ENCODE measurements at regions not wholly inside any gene's neighbourhood (a gene's known extent, or its start where the extent isn't known, plus 50 kb on each side); places are given as distances from the start of the nearest gene placed in this dataset.

DNA sequence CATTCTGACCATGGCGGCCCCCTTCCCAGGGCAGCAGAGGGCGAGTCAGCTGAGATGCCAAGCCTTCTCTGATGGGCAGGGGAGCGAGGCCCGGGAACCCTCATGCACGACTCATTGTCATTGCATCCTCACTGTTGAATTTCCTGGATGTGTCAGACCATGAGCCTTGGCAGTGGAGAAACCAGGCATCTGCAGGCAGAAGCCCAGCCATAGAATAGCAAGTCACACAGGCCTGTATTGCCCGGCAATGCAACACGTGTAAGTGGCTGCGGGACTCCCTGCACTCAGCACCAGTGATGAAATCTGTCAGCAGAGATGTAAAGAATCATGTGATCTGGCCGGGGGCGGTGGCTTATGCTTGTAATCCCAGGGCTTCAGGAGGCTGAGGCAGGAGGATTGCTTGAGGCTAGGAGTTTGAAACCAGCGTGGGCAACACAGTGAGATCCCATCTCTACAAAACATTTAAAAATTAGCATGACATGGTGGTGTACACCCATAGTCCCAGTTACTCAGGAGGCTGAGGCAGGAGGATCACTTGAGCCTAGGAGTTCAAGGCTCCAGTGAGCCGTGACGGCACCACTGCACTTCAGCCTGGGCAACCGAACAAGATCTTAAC lies 199.7 kb downstream of the KATNAL1 start:
- no peak overlapping the region for H3K4me3 Mint-ChIP-seq
- no peaks in the 10 kb centered on the region for H3K9me2 ChIP-seq (ENCODE audit: insufficient read depth)
- H3K4me2 ChIP-seq: no peak overlapping the region
- H3K27ac ChIP-seq (ENCODE audit: low read depth): no peak overlapping the region
- H3K4me1 Mint-ChIP-seq: peaks cover 18% of the 10 kb centered on the region
- 0 out of 2 replicates have a peak, but pooled peaks cover 4% of the 10 kb centered on the region for H3K4me1 ChIP-seq (ENCODE audit: insufficient read depth)
- TF ChIP-seq ZNF114 (CRISPR knock-in tag; IDR thresholded peaks at IDR 0.05) (no peak), JUNB (IDR thresholded peaks at IDR 0.05; ENCODE audit: unreplicated experiment) (no peak), EZH2phosphoT487 (IDR thresholded peaks at IDR 0.05; ENCODE audit: unreplicated experiment) (no peak), NANOG (IDR thresholded peaks at IDR 0.05; ENCODE audit: borderline replicate concordance) (no peak), ZNF331 (CRISPR knock-in tag; IDR thresholded peaks at IDR 0.05; ENCODE audit: low read depth) (no peak), EZH2 (IDR thresholded peaks at IDR 0.05; ENCODE audit: low read depth, unreplicated experiment) (no peak), STAT1 (IDR thresholded peaks at IDR 0.05; ENCODE audit: unreplicated experiment) (no peak), POLR2AphosphoS5 (IDR thresholded peaks at IDR 0.05; ENCODE audit: low read depth) (no peak)
- TF ChIP-seq, protein P1, sequence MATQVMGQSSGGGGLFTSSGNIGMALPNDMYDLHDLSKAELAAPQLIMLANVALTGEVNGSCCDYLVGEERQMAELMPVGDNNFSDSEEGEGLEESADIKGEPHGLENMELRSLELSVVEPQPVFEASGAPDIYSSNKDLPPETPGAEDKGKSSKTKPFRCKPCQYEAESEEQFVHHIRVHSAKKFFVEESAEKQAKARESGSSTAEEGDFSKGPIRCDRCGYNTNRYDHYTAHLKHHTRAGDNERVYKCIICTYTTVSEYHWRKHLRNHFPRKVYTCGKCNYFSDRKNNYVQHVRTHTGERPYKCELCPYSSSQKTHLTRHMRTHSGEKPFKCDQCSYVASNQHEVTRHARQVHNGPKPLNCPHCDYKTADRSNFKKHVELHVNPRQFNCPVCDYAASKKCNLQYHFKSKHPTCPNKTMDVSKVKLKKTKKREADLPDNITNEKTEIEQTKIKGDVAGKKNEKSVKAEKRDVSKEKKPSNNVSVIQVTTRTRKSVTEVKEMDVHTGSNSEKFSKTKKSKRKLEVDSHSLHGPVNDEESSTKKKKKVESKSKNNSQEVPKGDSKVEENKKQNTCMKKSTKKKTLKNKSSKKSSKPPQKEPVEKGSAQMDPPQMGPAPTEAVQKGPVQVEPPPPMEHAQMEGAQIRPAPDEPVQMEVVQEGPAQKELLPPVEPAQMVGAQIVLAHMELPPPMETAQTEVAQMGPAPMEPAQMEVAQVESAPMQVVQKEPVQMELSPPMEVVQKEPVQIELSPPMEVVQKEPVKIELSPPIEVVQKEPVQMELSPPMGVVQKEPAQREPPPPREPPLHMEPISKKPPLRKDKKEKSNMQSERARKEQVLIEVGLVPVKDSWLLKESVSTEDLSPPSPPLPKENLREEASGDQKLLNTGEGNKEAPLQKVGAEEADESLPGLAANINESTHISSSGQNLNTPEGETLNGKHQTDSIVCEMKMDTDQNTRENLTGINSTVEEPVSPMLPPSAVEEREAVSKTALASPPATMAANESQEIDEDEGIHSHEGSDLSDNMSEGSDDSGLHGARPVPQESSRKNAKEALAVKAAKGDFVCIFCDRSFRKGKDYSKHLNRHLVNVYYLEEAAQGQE (IDR thresholded peaks at IDR 0.05; ENCODE audit: unreplicated experiment): no peak
- TF ChIP-seq, protein P2, sequence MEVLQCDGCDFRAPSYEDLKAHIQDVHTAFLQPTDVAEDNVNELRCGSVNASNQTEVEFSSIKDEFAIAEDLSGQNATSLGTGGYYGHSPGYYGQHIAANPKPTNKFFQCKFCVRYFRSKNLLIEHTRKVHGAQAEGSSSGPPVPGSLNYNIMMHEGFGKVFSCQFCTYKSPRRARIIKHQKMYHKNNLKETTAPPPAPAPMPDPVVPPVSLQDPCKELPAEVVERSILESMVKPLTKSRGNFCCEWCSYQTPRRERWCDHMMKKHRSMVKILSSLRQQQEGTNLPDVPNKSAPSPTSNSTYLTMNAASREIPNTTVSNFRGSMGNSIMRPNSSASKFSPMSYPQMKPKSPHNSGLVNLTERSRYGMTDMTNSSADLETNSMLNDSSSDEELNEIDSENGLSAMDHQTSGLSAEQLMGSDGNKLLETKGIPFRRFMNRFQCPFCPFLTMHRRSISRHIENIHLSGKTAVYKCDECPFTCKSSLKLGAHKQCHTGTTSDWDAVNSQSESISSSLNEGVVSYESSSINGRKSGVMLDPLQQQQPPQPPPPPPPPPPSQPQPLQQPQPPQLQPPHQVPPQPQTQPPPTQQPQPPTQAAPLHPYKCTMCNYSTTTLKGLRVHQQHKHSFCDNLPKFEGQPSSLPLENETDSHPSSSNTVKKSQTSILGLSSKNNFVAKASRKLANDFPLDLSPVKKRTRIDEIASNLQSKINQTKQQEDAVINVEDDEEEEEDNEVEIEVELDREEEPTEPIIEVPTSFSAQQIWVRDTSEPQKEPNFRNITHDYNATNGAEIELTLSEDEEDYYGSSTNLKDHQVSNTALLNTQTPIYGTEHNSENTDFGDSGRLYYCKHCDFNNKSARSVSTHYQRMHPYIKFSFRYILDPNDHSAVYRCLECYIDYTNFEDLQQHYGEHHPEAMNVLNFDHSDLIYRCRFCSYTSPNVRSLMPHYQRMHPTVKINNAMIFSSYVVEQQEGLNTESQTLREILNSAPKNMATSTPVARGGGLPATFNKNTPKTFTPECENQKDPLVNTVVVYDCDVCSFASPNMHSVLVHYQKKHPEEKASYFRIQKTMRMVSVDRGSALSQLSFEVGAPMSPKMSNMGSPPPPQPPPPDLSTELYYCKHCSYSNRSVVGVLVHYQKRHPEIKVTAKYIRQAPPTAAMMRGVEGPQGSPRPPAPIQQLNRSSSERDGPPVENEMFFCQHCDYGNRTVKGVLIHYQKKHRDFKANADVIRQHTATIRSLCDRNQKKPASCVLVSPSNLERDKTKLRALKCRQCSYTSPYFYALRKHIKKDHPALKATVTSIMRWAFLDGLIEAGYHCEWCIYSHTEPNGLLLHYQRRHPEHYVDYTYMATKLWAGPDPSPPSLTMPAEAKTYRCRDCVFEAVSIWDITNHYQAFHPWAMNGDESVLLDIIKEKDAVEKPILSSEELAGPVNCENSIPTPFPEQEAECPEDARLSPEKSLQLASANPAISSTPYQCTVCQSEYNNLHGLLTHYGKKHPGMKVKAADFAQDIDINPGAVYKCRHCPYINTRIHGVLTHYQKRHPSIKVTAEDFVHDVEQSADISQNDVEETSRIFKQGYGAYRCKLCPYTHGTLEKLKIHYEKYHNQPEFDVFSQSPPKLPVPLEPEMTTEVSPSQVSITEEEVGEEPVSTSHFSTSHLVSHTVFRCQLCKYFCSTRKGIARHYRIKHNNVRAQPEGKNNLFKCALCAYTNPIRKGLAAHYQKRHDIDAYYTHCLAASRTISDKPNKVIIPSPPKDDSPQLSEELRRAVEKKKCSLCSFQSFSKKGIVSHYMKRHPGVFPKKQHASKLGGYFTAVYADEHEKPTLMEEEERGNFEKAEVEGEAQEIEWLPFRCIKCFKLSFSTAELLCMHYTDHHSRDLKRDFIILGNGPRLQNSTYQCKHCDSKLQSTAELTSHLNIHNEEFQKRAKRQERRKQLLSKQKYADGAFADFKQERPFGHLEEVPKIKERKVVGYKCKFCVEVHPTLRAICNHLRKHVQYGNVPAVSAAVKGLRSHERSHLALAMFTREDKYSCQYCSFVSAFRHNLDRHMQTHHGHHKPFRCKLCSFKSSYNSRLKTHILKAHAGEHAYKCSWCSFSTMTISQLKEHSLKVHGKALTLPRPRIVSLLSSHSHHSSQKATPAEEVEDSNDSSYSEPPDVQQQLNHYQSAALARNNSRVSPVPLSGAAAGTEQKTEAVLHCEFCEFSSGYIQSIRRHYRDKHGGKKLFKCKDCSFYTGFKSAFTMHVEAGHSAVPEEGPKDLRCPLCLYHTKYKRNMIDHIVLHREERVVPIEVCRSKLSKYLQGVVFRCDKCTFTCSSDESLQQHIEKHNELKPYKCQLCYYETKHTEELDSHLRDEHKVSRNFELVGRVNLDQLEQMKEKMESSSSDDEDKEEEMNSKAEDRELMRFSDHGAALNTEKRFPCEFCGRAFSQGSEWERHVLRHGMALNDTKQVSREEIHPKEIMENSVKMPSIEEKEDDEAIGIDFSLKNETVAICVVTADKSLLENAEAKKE (CRISPR knock-in tag; IDR thresholded peaks at IDR 0.05): no peak
- TF ChIP-seq, protein P3, sequence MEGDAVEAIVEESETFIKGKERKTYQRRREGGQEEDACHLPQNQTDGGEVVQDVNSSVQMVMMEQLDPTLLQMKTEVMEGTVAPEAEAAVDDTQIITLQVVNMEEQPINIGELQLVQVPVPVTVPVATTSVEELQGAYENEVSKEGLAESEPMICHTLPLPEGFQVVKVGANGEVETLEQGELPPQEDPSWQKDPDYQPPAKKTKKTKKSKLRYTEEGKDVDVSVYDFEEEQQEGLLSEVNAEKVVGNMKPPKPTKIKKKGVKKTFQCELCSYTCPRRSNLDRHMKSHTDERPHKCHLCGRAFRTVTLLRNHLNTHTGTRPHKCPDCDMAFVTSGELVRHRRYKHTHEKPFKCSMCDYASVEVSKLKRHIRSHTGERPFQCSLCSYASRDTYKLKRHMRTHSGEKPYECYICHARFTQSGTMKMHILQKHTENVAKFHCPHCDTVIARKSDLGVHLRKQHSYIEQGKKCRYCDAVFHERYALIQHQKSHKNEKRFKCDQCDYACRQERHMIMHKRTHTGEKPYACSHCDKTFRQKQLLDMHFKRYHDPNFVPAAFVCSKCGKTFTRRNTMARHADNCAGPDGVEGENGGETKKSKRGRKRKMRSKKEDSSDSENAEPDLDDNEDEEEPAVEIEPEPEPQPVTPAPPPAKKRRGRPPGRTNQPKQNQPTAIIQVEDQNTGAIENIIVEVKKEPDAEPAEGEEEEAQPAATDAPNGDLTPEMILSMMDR (conservative IDR thresholded peaks at IDR 0.05; ENCODE audit: low read depth in 2 of 2): no peak
- TF ChIP-seq, protein P4, sequence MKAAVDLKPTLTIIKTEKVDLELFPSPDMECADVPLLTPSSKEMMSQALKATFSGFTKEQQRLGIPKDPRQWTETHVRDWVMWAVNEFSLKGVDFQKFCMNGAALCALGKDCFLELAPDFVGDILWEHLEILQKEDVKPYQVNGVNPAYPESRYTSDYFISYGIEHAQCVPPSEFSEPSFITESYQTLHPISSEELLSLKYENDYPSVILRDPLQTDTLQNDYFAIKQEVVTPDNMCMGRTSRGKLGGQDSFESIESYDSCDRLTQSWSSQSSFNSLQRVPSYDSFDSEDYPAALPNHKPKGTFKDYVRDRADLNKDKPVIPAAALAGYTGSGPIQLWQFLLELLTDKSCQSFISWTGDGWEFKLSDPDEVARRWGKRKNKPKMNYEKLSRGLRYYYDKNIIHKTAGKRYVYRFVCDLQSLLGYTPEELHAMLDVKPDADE (IDR thresholded peaks at IDR 0.05): no peak
- no peaks in the 10 kb centered on the region for H3K36me3 Mint-ChIP-seq (ENCODE audit: low read depth)
- peak overlapping the region; percentile 28; the same call in 1 of the 2 replicates for H3K27ac Mint-ChIP-seq
- no peaks in the 10 kb centered on the region for H3F3A ChIP-seq (replicated peaks; ENCODE audit: low read depth)
- DNase-seq (ENCODE audit: low spot score): no peak
- peaks cover 23% of the 10 kb centered on the region for H3K27me3 Mint-ChIP-seq (ENCODE audit: insufficient read depth, low read depth, poor library complexity)
- no peak for ATAC-seq
- H3K9me3 Mint-ChIP-seq: no peaks in the 10 kb centered on the region; the same call in 2 of the 3 replicates
- H3K79me2 ChIP-seq (replicated peaks; ENCODE audit: insufficient read depth): no peaks in the 10 kb centered on the region
- no peaks in the 10 kb centered on the region for H3K36me3 ChIP-seq (ENCODE audit: insufficient read depth)
- no peak overlapping the region for H2AFZ ChIP-seq
- no peak overlapping the region for H3K4me3 ChIP-seq
- no peaks in the 10 kb centered on the region for H4K20me1 ChIP-seq (replicated peaks; ENCODE audit: insufficient read depth)
- no peaks in the 10 kb centered on the region for H3K27me3 ChIP-seq (ENCODE audit: insufficient read depth)

All from GM23338 (cell line).